ENCODE measurements at regions not wholly inside any gene's neighbourhood (a gene's known extent, or its start where the extent isn't known, plus 50 kb on each side); places are given as distances from the start of the nearest gene placed in this dataset.

GRCh38 chr11:11078344-11079086, 220.7 kb upstream of the ZBED5 start:
- no peak for DNase-seq (ENCODE audit: low read depth in 2 of 2)

DNA sequence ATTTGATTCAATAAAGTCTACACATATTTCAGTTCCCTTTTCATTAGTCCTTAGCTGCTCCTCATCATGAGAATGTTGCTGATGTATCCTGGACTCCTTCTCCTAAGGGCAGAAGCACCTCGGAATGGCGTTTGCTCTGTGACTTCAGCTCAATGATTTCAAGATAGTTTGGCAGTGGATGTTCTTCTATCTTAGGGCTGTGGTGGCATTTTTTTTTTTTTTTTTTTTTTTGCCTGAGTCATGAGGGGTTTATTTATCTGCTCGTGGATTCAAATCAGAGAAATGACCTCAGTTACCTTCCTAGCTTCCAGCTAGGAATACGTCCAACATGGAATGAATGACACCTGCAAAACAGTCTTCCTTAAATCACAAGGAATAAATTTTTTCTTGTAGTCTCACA, 220.0 kb upstream of the ZBED5 start:
- DNase-seq (ENCODE audit: low read depth in 2 of 2), result no peak

DNA sequence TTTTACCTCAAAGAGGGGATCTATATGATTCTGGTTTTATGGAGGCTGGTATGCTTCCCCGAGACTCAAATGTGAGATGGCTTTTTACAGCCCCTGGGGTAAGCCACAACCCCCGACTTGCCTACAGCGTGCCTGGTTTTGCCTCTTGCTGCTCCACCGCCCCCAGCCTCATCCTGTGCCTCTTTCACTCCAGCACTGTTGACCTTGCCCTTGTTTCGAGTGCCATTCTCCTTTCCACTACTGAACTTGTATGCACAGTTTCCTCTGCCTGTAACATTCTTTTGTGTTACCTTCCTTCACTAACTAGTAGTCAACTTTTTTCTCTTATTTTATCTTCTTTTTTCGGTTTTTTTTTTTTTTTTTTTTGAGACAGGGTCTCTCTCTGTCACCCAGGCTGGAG, 219.0 kb upstream of the ZBED5 start:
- DNase-seq (ENCODE audit: low read depth in 2 of 2), result no peak

DNA sequence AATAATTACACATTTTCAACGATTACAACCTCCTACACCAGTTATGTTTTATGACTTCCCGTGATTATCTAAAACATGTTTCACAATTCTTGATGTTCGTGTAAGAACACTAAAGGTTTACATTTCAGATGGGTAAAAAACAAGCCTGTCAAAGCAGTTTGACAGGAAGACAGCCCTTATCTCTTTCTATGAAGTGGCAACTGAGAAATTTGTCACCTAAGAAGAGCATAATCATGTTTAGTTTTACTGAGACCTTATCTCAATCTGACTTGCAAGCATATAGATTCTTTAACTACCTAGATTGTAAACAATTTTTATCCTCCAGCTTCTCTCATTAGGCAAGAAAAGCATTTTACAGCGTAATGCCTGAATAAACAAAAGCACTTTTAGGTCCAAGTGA, 218.4 kb upstream of the ZBED5 start:
- DNase-seq (ENCODE audit: low read depth in 2 of 2), result no peak

GRCh38 chr11:11075515-11076171, 217.8 kb upstream of the ZBED5 start:
- DNase-seq (ENCODE audit: low read depth in 2 of 2), result no peak

- DNase-seq (ENCODE audit: low read depth in 2 of 2), result no peak
Observed at GRCh38 chr11:11074686-11075335, 217.0 kb upstream of the ZBED5 start.

DNA sequence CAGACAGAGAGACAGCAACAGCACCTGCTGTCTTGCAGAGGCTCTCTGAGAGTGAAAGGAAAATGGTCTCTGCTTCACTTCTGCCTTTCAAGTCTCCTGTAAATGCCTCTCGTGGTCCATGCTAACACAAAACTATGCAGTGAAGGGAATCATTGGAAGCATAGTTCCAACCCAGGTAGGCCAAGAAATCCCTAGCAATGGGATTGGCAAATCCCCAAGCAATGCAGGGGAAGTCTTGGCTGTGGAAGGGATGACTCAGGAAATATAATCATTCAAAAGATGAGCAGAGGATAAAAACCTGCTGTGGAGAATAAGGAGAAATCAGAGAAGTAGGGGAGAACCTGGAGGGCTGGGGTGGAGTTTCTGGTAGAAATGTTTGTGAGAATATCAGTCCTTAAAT, 216.1 kb upstream of the ZBED5 start:
- no peak for DNase-seq (ENCODE audit: low read depth in 2 of 2)

GRCh38 chr11:11072067-11072466, 214.2 kb upstream of the ZBED5 start:
- DNase-seq (ENCODE audit: low read depth in 2 of 2), result no peak

DNA sequence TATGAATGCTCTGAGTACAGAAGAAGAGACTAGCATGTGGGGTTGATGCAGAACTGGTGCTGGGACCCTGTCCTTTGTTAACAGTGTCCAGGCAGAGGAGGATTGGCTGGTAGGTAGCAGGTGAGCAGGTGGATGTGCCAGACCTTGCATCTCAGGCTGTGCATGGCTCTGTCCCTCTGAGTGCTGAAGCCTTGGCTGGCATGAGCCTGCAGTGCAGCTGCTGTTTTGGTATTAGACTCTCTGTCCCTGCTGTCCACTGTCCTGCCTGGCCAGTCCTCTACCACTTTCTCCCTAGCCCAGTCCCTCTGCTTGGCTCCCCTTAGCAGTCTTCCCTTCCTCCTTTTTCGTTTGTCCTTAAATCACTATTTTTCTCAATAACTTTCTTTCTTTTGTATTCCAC, 213.6 kb upstream of the ZBED5 start:
- DNase-seq (ENCODE audit: low read depth in 2 of 2), result no peak

- DNase-seq (ENCODE audit: low read depth in 2 of 2), result no peak
Observed at GRCh38 chr11:11070976-11071375, 213.1 kb upstream of the ZBED5 start.

- no peak for DNase-seq (ENCODE audit: low read depth in 2 of 2)
Observed at GRCh38 chr11:11069841-11070835, 212.3 kb upstream of the ZBED5 start.

GRCh38 chr11:11068113-11068512, 210.3 kb upstream of the ZBED5 start:
- DNase-seq (ENCODE audit: low read depth in 2 of 2), result no peak

DNA sequence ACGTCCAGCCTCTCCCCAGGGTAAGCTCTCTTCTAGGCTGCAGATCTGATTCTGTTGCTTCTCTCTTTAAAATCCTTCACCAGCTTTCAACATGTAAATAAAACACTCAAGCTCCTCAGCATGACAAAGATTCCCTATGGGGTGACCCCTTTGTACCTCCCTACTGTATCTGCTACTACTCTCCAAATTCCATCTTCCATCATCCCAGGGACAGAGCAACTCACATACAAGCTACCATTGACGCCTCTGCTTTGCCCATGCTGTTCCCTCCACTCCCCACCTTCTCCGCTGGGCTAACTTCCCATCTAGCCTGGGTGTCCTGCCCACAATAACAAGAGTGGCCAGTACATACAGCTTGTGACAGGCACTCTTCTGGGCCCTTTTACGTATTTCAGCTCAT, 207.5 kb upstream of the ZBED5 start:
- no peak for DNase-seq (ENCODE audit: low read depth in 2 of 2)

GRCh38 chr11:11057472-11057854, 199.6 kb upstream of the ZBED5 start:
- DNase-seq (ENCODE audit: low read depth in 2 of 2), result no peak

GRCh38 chr11:11056749-11057471, 199.1 kb upstream of the ZBED5 start:
- no peak for DNase-seq (ENCODE audit: low read depth in 2 of 2)

- no peak for DNase-seq (ENCODE audit: low read depth in 2 of 2)
Observed at GRCh38 chr11:11056316-11056715, 198.5 kb upstream of the ZBED5 start.

DNA sequence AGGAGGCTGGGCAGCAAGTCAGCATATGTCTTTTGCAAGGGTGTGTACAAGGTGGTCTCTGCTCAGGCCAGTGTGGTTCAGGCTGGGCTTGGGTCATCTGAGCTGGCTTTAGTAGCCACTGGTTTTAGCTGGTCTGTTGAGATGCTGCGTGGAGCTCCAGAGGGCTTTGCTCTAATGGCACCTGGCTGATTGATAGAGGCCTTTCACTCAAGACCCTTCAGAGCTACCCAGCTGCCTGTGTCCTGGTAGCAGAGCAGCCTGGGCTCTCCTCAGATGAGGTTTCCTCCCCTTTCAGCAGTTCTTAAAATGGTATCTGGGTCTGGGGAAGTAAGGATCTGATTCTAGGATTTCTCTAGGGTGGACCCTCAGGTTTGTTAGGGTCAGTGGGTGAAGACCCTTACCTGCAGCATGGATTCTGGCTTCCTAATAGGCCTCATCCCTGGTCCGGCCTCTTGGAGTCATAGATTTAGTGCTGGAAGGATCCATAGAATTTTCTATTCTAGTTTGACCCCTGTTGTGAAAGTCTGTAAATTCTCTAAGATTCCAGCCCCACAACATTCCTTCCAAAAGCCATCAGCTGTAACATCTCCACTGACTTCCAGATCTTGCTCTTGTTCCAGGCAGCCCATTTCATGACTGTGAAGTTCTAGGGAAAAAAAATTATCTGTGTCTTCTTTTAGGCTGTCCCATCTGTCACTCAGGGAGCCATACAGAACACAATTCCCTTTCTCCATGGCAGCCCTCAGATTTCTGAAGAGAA, 190.2 kb upstream of the ZBED5 start:
- DNase-seq (ENCODE audit: low read depth in 2 of 2), result no peak

- no peak for DNase-seq (ENCODE audit: low read depth in 2 of 2)
Observed at GRCh38 chr11:11046781-11047180, 188.9 kb upstream of the ZBED5 start.

- no peak for DNase-seq (ENCODE audit: low read depth in 2 of 2)
Observed at GRCh38 chr11:11045156-11045930, 187.5 kb upstream of the ZBED5 start.

Measured in stimulated activated CD8-positive, alpha-beta memory T cell treated with anti-CD3 and anti-CD28 coated beads, Interleukin-7, amount 100 ng/mL, for 4 hours (primary cell).